Neuronal stem cell (in vitro differentiated cells): ENCODE measurements at regions not wholly inside any gene's neighbourhood (a gene's known extent, or its start where the extent isn't known, plus 50 kb on each side); places are given as distances from the start of the nearest gene placed in this dataset.
"Not testable (repeated sequence)": the region's sequence is repeated elsewhere in the genome, so short reads cannot be mapped to it uniquely, and the experiment has no call there.

ENCODE experiments used
- DNase-seq: peaks from one replicate; pipeline ENCODE4 v3.0.0-alpha.2; 2013; ENCODE audit warnings: low spot score
- H2AFZ ChIP-seq: one replicate; pipeline ENCODE4 v1.6.1; 2013; ENCODE audit warnings: mild to moderate bottlenecking, low read length, inconsistent platforms
- H2AK5ac ChIP-seq: 2 replicates; pipeline ENCODE4 v1.6.1; 2013; ENCODE audit warnings: low read depth, mild to moderate bottlenecking, inconsistent platforms, low read length, moderate library complexity, mixed read lengths
- H2BK120ac ChIP-seq: 2 replicates; pipeline ENCODE4 v1.6.1; 2013; ENCODE audit warnings: low read depth, mild to moderate bottlenecking, inconsistent platforms, low read length, moderate library complexity, mixed read lengths
- H2BK12ac ChIP-seq: one replicate; pipeline ENCODE4 v1.6.1; 2013; ENCODE audit warnings: low read length, inconsistent platforms
- H2BK15ac ChIP-seq: 2 replicates; pipeline ENCODE4 v1.6.1; 2013; ENCODE audit warnings: mild to moderate bottlenecking, low read length, inconsistent platforms, mixed read lengths
- H2BK5ac ChIP-seq: one replicate; pipeline ENCODE4 v1.6.1; 2013; ENCODE audit warnings: inconsistent platforms, mild to moderate bottlenecking, low read length, moderate library complexity
- H3K14ac ChIP-seq: one replicate; pipeline ENCODE4 v1.6.1; 2013; ENCODE audit warnings: low read length, inconsistent platforms
- H3K18ac ChIP-seq: 2 replicates; pipeline ENCODE4 v1.6.1; 2013; ENCODE audit warnings: low read length, inconsistent platforms
- H3K23ac ChIP-seq: 2 replicates; pipeline ENCODE4 v1.6.1; 2013; ENCODE audit warnings: low read depth, mild to moderate bottlenecking, mixed read lengths, low read length, inconsistent platforms; ENCODE audit not compliant: poor library complexity
- H3K27ac ChIP-seq: replicated peaks from 3 replicates; pipeline ENCODE4 v1.5.1; 2013; ENCODE audit warnings: low read length, inconsistent platforms
- H3K27me3 ChIP-seq, 3 experiments: 2 replicates each; pipeline ENCODE4 v1.6.1; 2013; ENCODE audit warnings: low read length in 3 of 3, mild to moderate bottlenecking in 2 of 3, inconsistent platforms in 1 of 3, low read depth in 1 of 3, mixed read lengths in 1 of 3, moderate library complexity in 1 of 3; ENCODE audit not compliant: control insufficient read depth in 3 of 3, insufficient read depth in 3 of 3
- H3K36me3 ChIP-seq, 2 donors: replicated peaks in 1 of 2; 2 replicates each; pipeline ENCODE4 v1.6.1; 2013; ENCODE audit warnings: low read length in 2 of 2; ENCODE audit not compliant: control insufficient read depth in 2 of 2, insufficient read depth in 2 of 2
- H3K4ac ChIP-seq: 2 replicates; pipeline ENCODE4 v1.6.1; 2013; ENCODE audit warnings: inconsistent platforms, mild to moderate bottlenecking, low read length, moderate library complexity
- H3K4me1 ChIP-seq, 2 donors: 1 replicate in 1 of 2; 2 replicates in 1 of 2; pipeline ENCODE4 v1.6.1; 2013; ENCODE audit warnings: low read length in 2 of 2, low read depth in 1 of 2; ENCODE audit not compliant: control insufficient read depth in 2 of 2, insufficient read depth in 1 of 2
- H3K4me2 ChIP-seq: one replicate; pipeline ENCODE4 v1.6.1; 2013; ENCODE audit warnings: mild to moderate bottlenecking, low read length, inconsistent platforms; ENCODE audit not compliant: insufficient read depth, poor library complexity, severe bottlenecking
- H3K4me3 ChIP-seq, 2 donors: 2 replicates each; pipeline ENCODE4 v1.5.1; 2013; ENCODE audit warnings: low read length in 2 of 2, mild to moderate bottlenecking in 2 of 2, inconsistent platforms in 1 of 2, moderate library complexity in 1 of 2
- H3K79me1 ChIP-seq: one replicate; pipeline ENCODE4 v1.6.1; 2013; ENCODE audit warnings: low read depth, mild to moderate bottlenecking, inconsistent platforms, low read length, moderate library complexity
- H3K9ac ChIP-seq: one replicate; pipeline ENCODE4 v1.6.1; 2013; ENCODE audit warnings: mild to moderate bottlenecking, low read depth, low read length, inconsistent platforms; ENCODE audit not compliant: poor library complexity
- H3K9me3 ChIP-seq, 2 donors: replicated peaks in 1 of 2; 2 replicates each; pipeline versions ENCODE3 to v1.6.1; 2013; ENCODE audit warnings: low read length in 2 of 2, mild to moderate bottlenecking in 2 of 2, inconsistent platforms in 1 of 2, low read depth in 1 of 2, mixed read lengths in 1 of 2, moderate library complexity in 1 of 2; ENCODE audit not compliant: control insufficient read depth in 2 of 2, insufficient read depth in 1 of 2
- H4K8ac ChIP-seq: one replicate; pipeline ENCODE4 v1.6.1; 2013; ENCODE audit warnings: low read depth, mild to moderate bottlenecking, inconsistent platforms, low read length, moderate library complexity
- H4K91ac ChIP-seq: one replicate; pipeline ENCODE4 v1.6.1; 2013; ENCODE audit warnings: low read length, low read depth, mild to moderate bottlenecking, inconsistent platforms; ENCODE audit not compliant: poor library complexity
- WGBS, 2 donors: extraction: QIAGEN DNeasy Blood & Tissue Kit; methylation state at CpG; one replicate each; pipeline ENCODE4 v1.1.7; 2013; ENCODE audit warnings: missing lambda C conversion rate in 2 of 2, mixed read lengths in 1 of 2; ENCODE audit not compliant: insufficient read length in 2 of 2, insufficient replicate concordance in 1 of 2; ENCODE audit errors: extremely low coverage in 2 of 2; 5-methylcytosine and 5-hydroxymethylcytosine counted together

DNA sequence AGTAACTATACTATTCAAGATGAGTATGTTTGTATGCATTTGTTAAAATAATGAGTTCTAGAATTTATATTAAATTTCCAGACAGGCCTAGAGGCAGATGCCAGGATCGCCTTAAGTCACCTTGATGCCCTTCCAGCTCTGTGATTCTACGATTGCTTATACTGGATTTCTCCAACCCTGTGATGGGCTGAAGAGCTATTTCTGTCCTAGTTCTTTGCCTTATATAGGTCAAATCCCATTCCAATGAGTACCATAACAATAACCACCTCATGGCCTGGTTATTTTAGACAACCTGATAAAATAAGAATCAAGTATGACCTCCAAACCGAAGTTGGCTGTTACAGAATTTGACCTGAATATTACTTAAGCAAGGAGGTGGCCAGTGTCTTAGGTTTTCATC is 79.8 kb upstream of the BLID start:
- Histone ChIP-seq H3K9ac (no peak overlapping the region), H2BK120ac (no peak overlapping the region), H3K27ac (no peak overlapping the region)

DNA sequence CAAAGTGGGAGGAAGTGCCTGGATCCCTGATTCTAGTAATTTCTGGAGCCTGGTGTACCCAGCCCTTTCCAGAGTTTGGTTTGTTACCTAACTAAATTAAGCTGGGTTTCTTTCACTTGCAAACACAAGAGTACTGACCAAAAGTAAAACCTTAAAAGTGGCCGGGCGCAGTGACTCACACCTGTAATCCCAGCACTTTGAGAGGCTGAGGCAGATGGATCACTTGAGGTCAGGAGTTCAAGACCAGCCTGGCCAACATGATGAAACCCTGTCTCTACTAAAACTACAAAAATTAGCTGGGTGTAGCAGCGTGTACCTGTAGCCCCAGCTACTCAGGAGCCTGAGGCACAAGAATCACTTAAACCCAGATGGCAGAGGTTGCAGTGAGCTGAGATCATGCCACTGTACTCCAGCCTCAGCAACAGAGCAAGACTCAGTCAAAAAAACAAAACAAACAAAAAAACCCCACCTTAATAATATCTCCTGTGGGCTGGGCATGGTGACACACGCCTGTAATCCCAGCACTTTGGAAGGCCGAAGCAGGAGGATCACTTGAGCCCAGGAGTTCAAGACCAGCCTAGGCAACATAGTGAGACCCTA is 78.0 kb upstream of the BLID start:
- not testable (repeated sequence) for H3K4ac ChIP-seq, H2BK15ac ChIP-seq, H3K9ac ChIP-seq, H3K9me3 ChIP-seq, H3K79me1 ChIP-seq, H4K91ac ChIP-seq, H3K23ac ChIP-seq, H2BK12ac ChIP-seq, H3K14ac ChIP-seq, H4K8ac ChIP-seq, H2AK5ac ChIP-seq, H3K27ac ChIP-seq, H2AFZ ChIP-seq, H3K18ac ChIP-seq, H2BK5ac ChIP-seq, H3K27me3 ChIP-seq, H3K4me2 ChIP-seq, H2BK120ac ChIP-seq, H3K36me3 ChIP-seq, H3K4me1 ChIP-seq, H3K4me3 ChIP-seq, DNase-seq
- no CpG with 5 or more reads among the region's 5 CpGs for WGBS, 2 donors

More for the DNA sequence above, 79.8 kb upstream of the BLID start:
- no peak overlapping the region for H2BK15ac ChIP-seq
- H3K27me3 ChIP-seq: no peaks in the 10 kb centered on the region
- H3K9me3 ChIP-seq: no peaks in the 10 kb centered on the region
- no peak overlapping the region for H2BK12ac ChIP-seq
- H3K14ac ChIP-seq: no peak overlapping the region
- H3K4me1 ChIP-seq: no peaks in the 10 kb centered on the region
- no peaks in the 10 kb centered on the region for H3K79me1 ChIP-seq
- no peak overlapping the region for H4K91ac ChIP-seq
- no peak overlapping the region for H4K8ac ChIP-seq
- H2AFZ ChIP-seq: no peak overlapping the region
- H2AK5ac ChIP-seq: no peak overlapping the region
- no peak overlapping the region for H3K23ac ChIP-seq
- no peak overlapping the region for H3K4me3 ChIP-seq
- H2BK5ac ChIP-seq: no peak overlapping the region
- no CpG with 5 or more reads among the region's 3 CpGs for WGBS, 2 donors
- no peak overlapping the region for H3K4me2 ChIP-seq
- no peak overlapping the region for H3K4ac ChIP-seq
- no peaks in the 10 kb centered on the region for H3K36me3 ChIP-seq
- no peak for DNase-seq
- H3K18ac ChIP-seq: no peak overlapping the region

DNA sequence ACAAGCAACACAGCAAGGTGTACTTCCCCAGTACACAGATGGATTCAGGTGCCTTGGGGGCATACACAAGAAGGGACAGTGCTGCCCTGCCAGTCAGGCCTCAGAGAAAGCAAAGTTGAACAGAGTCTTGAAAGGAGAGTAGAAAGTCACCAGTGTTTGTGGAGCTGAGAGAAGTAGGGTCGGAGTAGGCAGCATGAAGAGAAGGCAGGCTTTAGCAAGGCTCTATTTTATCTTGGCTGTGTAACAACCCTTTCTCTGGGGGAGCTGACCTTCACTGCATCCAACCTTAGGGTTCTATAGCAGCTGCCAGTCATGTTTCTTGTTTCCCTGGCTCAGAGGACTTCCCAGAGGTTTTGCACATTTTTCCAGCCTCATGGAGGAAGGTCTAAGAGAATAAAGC is 77.4 kb upstream of the BLID start:
- Histone ChIP-seq H2BK120ac (no peak overlapping the region), H3K27ac (no peak overlapping the region), H4K91ac (no peak overlapping the region), H2BK12ac (no peak overlapping the region), H3K14ac (no peak overlapping the region), H3K4ac (no peak overlapping the region), H3K36me3 (no peaks in the 10 kb centered on the region), H3K9ac (no peak overlapping the region), H2BK5ac (no peak overlapping the region), H2BK15ac (no peak overlapping the region), H4K8ac (no peak overlapping the region), H3K4me3 (no peak overlapping the region), H3K27me3 (no peaks in the 10 kb centered on the region), H3K9me3 (no peaks in the 10 kb centered on the region), H2AK5ac (no peak overlapping the region), H3K23ac (no peak overlapping the region), H3K79me1 (no peaks in the 10 kb centered on the region), H2AFZ (no peak overlapping the region), H3K18ac (no peak overlapping the region), H3K4me1 (no peaks in the 10 kb centered on the region), H3K4me2 (no peak overlapping the region)
- WGBS, 2 donors: no CpG with 5 or more reads among the region's 1 CpG
- no peak for DNase-seq

DNA sequence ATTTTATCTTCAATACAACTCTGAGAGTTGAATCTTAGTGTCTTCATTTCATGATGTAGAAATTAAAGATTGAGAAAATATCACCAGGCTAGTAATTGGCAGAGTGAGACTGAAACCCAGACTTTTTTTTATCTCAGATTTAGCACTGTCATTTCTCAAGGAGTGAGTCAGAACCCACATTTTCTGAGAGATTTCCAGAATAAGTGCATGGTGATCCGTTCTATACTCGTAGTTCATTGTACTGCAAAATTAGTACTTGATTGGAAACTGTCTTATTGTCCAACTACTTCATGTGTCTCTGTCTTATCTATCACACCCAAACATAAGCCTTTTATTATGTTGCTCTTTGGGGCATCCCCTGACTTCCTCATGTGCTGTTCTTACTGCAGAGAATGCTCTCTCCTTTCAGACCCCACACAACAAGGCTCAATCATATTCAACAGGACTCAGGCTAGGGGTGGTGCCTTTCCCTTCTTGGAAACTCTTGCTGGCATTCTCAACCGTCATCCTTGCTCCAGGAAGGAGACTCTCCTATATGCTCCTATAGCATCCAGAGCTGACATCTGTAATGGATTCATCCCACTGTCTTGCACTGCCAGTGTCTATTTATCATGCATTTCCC is 76.7 kb upstream of the BLID start:
- Histone ChIP-seq H2AK5ac (no peak overlapping the region), H4K8ac (no peak overlapping the region)

More for the DNA sequence above, 76.7 kb upstream of the BLID start:
- H3K9ac ChIP-seq: no peak overlapping the region
- H4K91ac ChIP-seq: no peak overlapping the region
- H3K23ac ChIP-seq: no peak overlapping the region
- H2AFZ ChIP-seq: no peak overlapping the region
- H2BK12ac ChIP-seq: no peak overlapping the region
- H3K36me3 ChIP-seq: no peaks in the 10 kb centered on the region
- no peak overlapping the region for H2BK5ac ChIP-seq
- DNase-seq: no peak
- no CpG with 5 or more reads among the region's 3 CpGs for WGBS, 2 donors
- H3K4me3 ChIP-seq: no peak overlapping the region
- no peaks in the 10 kb centered on the region for H3K27me3 ChIP-seq
- H3K79me1 ChIP-seq: no peaks in the 10 kb centered on the region
- no peak overlapping the region for H3K14ac ChIP-seq
- no peak overlapping the region for H3K18ac ChIP-seq
- H3K4me1 ChIP-seq: no peaks in the 10 kb centered on the region
- H3K4me2 ChIP-seq: no peak overlapping the region
- no peak overlapping the region for H2BK15ac ChIP-seq
- H3K9me3 ChIP-seq: no peaks in the 10 kb centered on the region
- H3K27ac ChIP-seq: no peak overlapping the region
- no peak overlapping the region for H3K4ac ChIP-seq
- H2BK120ac ChIP-seq: no peak overlapping the region
